K562 (cell line): ENCODE measurements at regions not wholly inside any gene's neighbourhood (a gene's known extent, or its start where the extent isn't known, plus 50 kb on each side); places are given as distances from the start of the nearest gene placed in this dataset.

Experiments
- ATAC-seq: fragments of 200-7000 bp; cut with Tn5 transposase; 3 replicates; pipeline ENCODE4 v1.9.1; 2020; ENCODE audit warnings: moderate library complexity
- BruUV-seq: library from RNA; stranded (reverse); fragments of 400-500 nt; replicated peaks from 2 replicates; lab custom pipeline; 2021; lab: Mats Ljungman, UMichigan
- CTCF ChIA-PET: fragments of 300-600 bp; formaldehyde crosslinking; extraction: SDS; loops from one replicate; lab custom pipeline; 2021; ENCODE audit warnings: low intra/inter-chr PET ratio; lab: Yijun Ruan, JAX
- POLR2A ChIA-PET: fragments of 300-600, 350-650 bp; sonication (Branson Sonifier 250); formaldehyde crosslinking; extraction: SDS; loops from one replicate; lab custom pipeline; 2021; ENCODE audit warnings: antibody characterized with exemption, inconsistent platforms; lab: Yijun Ruan, JAX
- DNase-seq, 4 experiments: peaks; one replicate each; pipeline versions ENCODE4 v3.0.0 to v3.0.0-alpha.2; 2011 to 2018; ENCODE audit warnings: low spot score in 3 of 4, mixed read lengths in 3 of 4; ENCODE audit errors: extremely low read depth in 1 of 4
- FAIRE-seq: peaks from 2 replicates; lab custom pipeline; 2011; peaks lifted over from hg19 to GRCh38; lab: Jason Lieb, UNC
- H2AFZ ChIP-seq: 2 replicates; pipeline ENCODE4 v1.6.0; 2011; ENCODE audit warnings: low read depth, low read length, control low read depth, inconsistent platforms
- H3K27ac ChIP-seq: fragments of 200-600 bp; 3 replicates; pipeline ENCODE4 v1.8.0; 2011; ENCODE audit warnings: low read depth, mild to moderate bottlenecking, control low read depth, inconsistent platforms, low read length, moderate library complexity, mixed read lengths; ENCODE audit errors: extremely low read depth
- H3K27me3 ChIP-seq, 2 experiments: fragments of 300-600 bp in 1 of 2; 2 replicates in 1 of 2; 3 replicates in 1 of 2; pipeline versions ENCODE4 v1.6.0 to v1.8.0; 2011; ENCODE audit warnings: inconsistent platforms in 2 of 2, low read length in 2 of 2, mild to moderate bottlenecking in 1 of 2, mixed read lengths in 1 of 2, moderate library complexity in 1 of 2; ENCODE audit not compliant: control insufficient read depth in 2 of 2, insufficient read depth in 2 of 2
- H3K36me3 ChIP-seq: fragments of 300-600 bp; 3 replicates; pipeline ENCODE4 v1.8.0; 2011; ENCODE audit warnings: mild to moderate bottlenecking, low read length, inconsistent platforms; ENCODE audit not compliant: control insufficient read depth, insufficient read depth
- H3K4me1 ChIP-seq, 2 experiments: fragments of 200-600 bp in 1 of 2; replicated peaks in 1 of 2; 2 replicates in 1 of 2; 3 replicates in 1 of 2; pipeline versions ENCODE4 v1.5.1 to v1.8.0; 2011; ENCODE audit warnings: inconsistent platforms in 2 of 2, low read length in 2 of 2, mild to moderate bottlenecking in 1 of 2, mixed read lengths in 1 of 2, moderate library complexity in 1 of 2; ENCODE audit not compliant: control insufficient read depth in 2 of 2, insufficient read depth in 2 of 2
- H3K4me2 ChIP-seq: 2 replicates; pipeline ENCODE4 v1.6.1; 2011; ENCODE audit warnings: low read length, control low read depth, inconsistent platforms, mixed read lengths; ENCODE audit not compliant: insufficient read depth
- H3K4me3 ChIP-seq: fragments of 200-600 bp; sonication (generic), shearing (Covaris generic); 2 replicates; pipeline ENCODE4 v1.5.1; 2016; ENCODE audit warnings: control low read depth, inconsistent platforms
- H3K79me2 ChIP-seq: fragments of 200-600 bp; 3 replicates; pipeline ENCODE4 v1.8.0; 2011; ENCODE audit warnings: low read length, inconsistent platforms; ENCODE audit not compliant: control insufficient read depth, insufficient read depth
- H3K9ac ChIP-seq, 2 experiments: 2 replicates each; pipeline versions ENCODE4 v1.6.0 to v1.6.1; 2011; ENCODE audit warnings: low read depth in 2 of 2, low read length in 2 of 2, control low read depth in 1 of 2, inconsistent platforms in 1 of 2, mild to moderate bottlenecking in 1 of 2, mixed read lengths in 1 of 2; ENCODE audit not compliant: insufficient read depth in 1 of 2
- H3K9me1 ChIP-seq: one replicate; pipeline ENCODE4 v1.6.0; 2011; ENCODE audit warnings: inconsistent platforms, mild to moderate bottlenecking, low read length, moderate library complexity; ENCODE audit not compliant: control insufficient read depth, insufficient read depth
- H3K9me3 ChIP-seq: replicated peaks from 2 replicates; pipeline ENCODE4 v1.5.1; 2011; ENCODE audit warnings: low read depth, low read length, inconsistent platforms; ENCODE audit not compliant: control insufficient read depth, insufficient read depth
- H4K20me1 ChIP-seq: replicated peaks from 2 replicates; pipeline ENCODE4 v1.6.1; 2011; ENCODE audit warnings: low read length, inconsistent platforms, mixed read lengths; ENCODE audit not compliant: control insufficient read depth, insufficient read depth
- ATF6 ChIP-seq: sonication (generic); formaldehyde crosslinking; IDR thresholded peaks from 2 replicates; pipeline ENCODE4 v1.4.0; 2020; ENCODE audit warnings: mild to moderate bottlenecking, missing genetic modification reagents
- DDX20 ChIP-seq: fragments of 450-650 bp; IDR thresholded peaks from 2 replicates; pipeline ENCODE4 v1.6.1; 2016; ENCODE audit warnings: missing genetic modification characterization, low read depth, mild to moderate bottlenecking, missing compliant biosample characterization, moderate library complexity
- HNRNPUL1 ChIP-seq: fragments of 200-400 bp; formaldehyde crosslinking; IDR thresholded peaks from 2 replicates; pipeline ENCODE4 v1.6.1; 2017; ENCODE audit warnings: low read length
- PBX2 ChIP-seq, 2 experiments: IDR thresholded peaks in 1 of 2; conservative IDR thresholded peaks in 1 of 2; 2 replicates each; pipeline ENCODE4 v1.6.1; 2016; ENCODE audit warnings: low read depth in 2 of 2, mild to moderate bottlenecking in 1 of 2, missing compliant biosample characterization in 1 of 2, missing genetic modification characterization in 1 of 2, moderate library complexity in 1 of 2
- PHF20 ChIP-seq: fragments of 450-650 bp; IDR thresholded peaks from 2 replicates; pipeline ENCODE4 v1.6.1; 2018; ENCODE audit not compliant: partially characterized antibody
- TBL1XR1 ChIP-seq, 2 experiments: IDR thresholded peaks; 2 replicates each; pipeline ENCODE4 v1.6.1; 2012; ENCODE audit warnings: improper control_type of control experiment in 2 of 2, low read length in 2 of 2, mild to moderate bottlenecking in 1 of 2
- TCF15 ChIP-seq: fragments of 250-450 bp; sonication (Bioruptor Pico); IDR thresholded peaks from 2 replicates; pipeline ENCODE4 v1.8.0; 2022; ENCODE audit warnings: moderate library complexity, mild to moderate bottlenecking, inconsistent platforms
- TCF3 ChIP-seq: sonication (generic); formaldehyde crosslinking; IDR thresholded peaks from 2 replicates; pipeline ENCODE4 v1.4.0; 2020; ENCODE audit warnings: mild to moderate bottlenecking, missing genetic modification reagents
- TCFL5 ChIP-seq: fragments of 250-450 bp; sonication (Bioruptor Pico); conservative IDR thresholded peaks from 2 replicates; pipeline ENCODE4 v1.6.1; 2021; ENCODE audit warnings: mild to moderate bottlenecking, moderate library complexity, matching md5 sums
- ZNF12 ChIP-seq: sonication (generic); formaldehyde crosslinking; IDR thresholded peaks from 2 replicates; pipeline ENCODE4 v1.4.0; 2020; ENCODE audit warnings: mild to moderate bottlenecking, missing genetic modification reagents
- ZNF347 ChIP-seq: fragments of 450-650 bp; formaldehyde crosslinking; IDR thresholded peaks from 2 replicates; pipeline ENCODE4 v1.4.0; 2020; ENCODE audit warnings: low read depth, mild to moderate bottlenecking, moderate library complexity
- WGBS: fragments of 100-300 bp; shearing (Covaris generic); methylation state at CpG from one replicate; pipeline ENCODE4 v1.1.6; 2016; ENCODE audit warnings: low coverage, mixed read lengths; ENCODE audit not compliant: insufficient coverage; ENCODE audit errors: missing lambda C conversion rate; 5-methylcytosine and 5-hydroxymethylcytosine counted together
- in situ Hi-C: fragments of 300-500 bp; cut with MboI; formaldehyde crosslinking; loops from 4 replicates; pipeline ENCODE4 v1.15.0; 2018; ENCODE audit warnings: inconsistent platforms, mixed read lengths
- intact Hi-C: fragments of 100-400 bp; cut with micrococcal nuclease; formaldehyde crosslinking; loops from 2 replicates; pipeline ENCODE4 v1.14.2; 2022

- no peak for ATAC-seq
- no peaks in the 10 kb centered on the region for H3K79me2 ChIP-seq
- POLR2A ChIA-PET, result no interaction called here
- no peak for TF ChIP-seq TCF3
- TF ChIP-seq TCF15, result no peak
- CTCF ChIA-PET, result no interaction called here
- no peaks in the 10 kb centered on the region for H3K36me3 ChIP-seq
- WGBS, result 1% methylated on average over 6 of the region's 7 CpGs
- no peak overlapping the region for H3K9ac ChIP-seq
- DNase-seq, result no peak
- H3K4me2 ChIP-seq, result no peak overlapping the region
- in situ Hi-C loops (loop anchor here (25.0 kb wide), 1 partner anchor 852 kb away; no protein-coding TSS in a partner anchor), intact Hi-C loops (no loop called here)
- no peak for FAIRE-seq
- no peaks in the 10 kb centered on the region for H3K4me1 ChIP-seq
- H2AFZ ChIP-seq, result no peak overlapping the region
- no peak overlapping the region for H3K27ac ChIP-seq
- H3K9me1 ChIP-seq, result no peaks in the 10 kb centered on the region
- no peak overlapping the region for H3K4me3 ChIP-seq
- H3K9me3 ChIP-seq, result no peaks in the 10 kb centered on the region
- H3K27me3 ChIP-seq, result peaks cover 0 to 5% of the 10 kb centered on the region in 2 experiments; a peak in 1 of 5 replicates
- H4K20me1 ChIP-seq, result no peaks in the 10 kb centered on the region
- BruUV-seq, result no TSS peak
Observed at GRCh38 chr10:10910634-10911033, 107.0 kb upstream of the CELF2 start.

GRCh38 chr10:10911035-10911434 is 106.6 kb upstream of the CELF2 start:
- no TSS peak for BruUV-seq
- H4K20me1 ChIP-seq, result no peaks in the 10 kb centered on the region
- no peaks in the 10 kb centered on the region for H3K36me3 ChIP-seq
- no peak overlapping the region for H3K9ac ChIP-seq
- H3K27me3 ChIP-seq, result peaks cover 0 to 5% of the 10 kb centered on the region in 2 experiments; a peak in 1 of 5 replicates
- no peak overlapping the region for H3K27ac ChIP-seq
- in situ Hi-C loops, result loop anchor here (25.0 kb wide), 1 partner anchor 851 kb away; no protein-coding TSS in a partner anchor
- H3K4me3 ChIP-seq, result no peak overlapping the region
- WGBS, result 1% methylated on average over 5 of the region's 5 CpGs
- POLR2A ChIA-PET, result no interaction called here
- intact Hi-C loops, result no loop called here
- no peaks in the 10 kb centered on the region for H3K4me1 ChIP-seq
- CTCF ChIA-PET, result no interaction called here
- H3K9me1 ChIP-seq, result no peaks in the 10 kb centered on the region
- ATAC-seq (no peak), DNase-seq (no peak), FAIRE-seq (no peak)
- H3K4me2 ChIP-seq, result no peak overlapping the region
- H2AFZ ChIP-seq, result no peak overlapping the region
- H3K9me3 ChIP-seq, result no peaks in the 10 kb centered on the region
- H3K79me2 ChIP-seq, result no peaks in the 10 kb centered on the region
- TF ChIP-seq PBX2 (CRISPR knock-in tag; IDR thresholded peaks at IDR 0.05; ENCODE audit: low read depth) (no peak), PBX2 (tag; conservative IDR thresholded peaks at IDR 0.05; ENCODE audit: low read depth) (no peak), ATF6 (CRISPR knock-in tag) (no peak), ZNF347 (CRISPR knock-in tag) (no peak), HNRNPUL1 (no peak), TCFL5 (CRISPR knock-in tag) (no peak), TBL1XR1 (IDR thresholded peaks at IDR 0.05; ENCODE audit: low read length in 2 of 2) (no peak), ZNF12 (CRISPR knock-in tag) (no peak), DDX20 (tag) (no peak), PHF20 (no peak)
